KMS-11 (cell line): ENCODE measurements at regions not wholly inside any gene's neighbourhood (a gene's known extent, or its start where the extent isn't known, plus 50 kb on each side); places are given as distances from the start of the nearest gene placed in this dataset.

ENCODE experiments used
- H2AFZ ChIP-seq: fragments of 200-600 bp; sonication (generic); 2 replicates; pipeline ENCODE4 v1.6.1; 2016; ENCODE audit warnings: antibody characterized with exemption, mixed run types, low read depth
- H3K27ac ChIP-seq: fragments of 200-600 bp; sonication (generic); 2 replicates; pipeline ENCODE4 v1.6.1; 2016; ENCODE audit warnings: mild to moderate bottlenecking, mixed run types
- H3K27me3 ChIP-seq: fragments of 200-600 bp; sonication (generic); 2 replicates; pipeline ENCODE4 v1.6.1; 2017; ENCODE audit warnings: mild to moderate bottlenecking, low read depth, mixed run types, moderate library complexity; ENCODE audit not compliant: insufficient read depth
- H3K36me3 ChIP-seq: fragments of 200-600 bp; sonication (generic); 2 replicates; pipeline ENCODE4 v1.6.1; 2017; ENCODE audit warnings: mild to moderate bottlenecking, mixed run types; ENCODE audit not compliant: insufficient read depth
- H3K4me1 ChIP-seq: fragments of 200-600 bp; sonication (generic); 2 replicates; pipeline ENCODE4 v1.6.1; 2016; ENCODE audit warnings: mild to moderate bottlenecking, low read depth, mixed run types; ENCODE audit not compliant: poor library complexity, severe bottlenecking
- H3K4me2 ChIP-seq: fragments of 200-600 bp; sonication (generic); 2 replicates; pipeline ENCODE4 v1.7.0; 2016; ENCODE audit warnings: mild to moderate bottlenecking, mixed run types
- H3K4me3 ChIP-seq: fragments of 200-600 bp; sonication (generic); IDR thresholded peaks from 2 replicates; pipeline ENCODE4 v1.6.1; 2017; ENCODE audit warnings: low read depth, low read length, mixed read lengths; ENCODE audit not compliant: insufficient read depth
- H3K79me2 ChIP-seq: fragments of 200-600 bp; sonication (generic); 2 replicates; pipeline ENCODE4 v1.6.1; 2016; ENCODE audit warnings: low read depth, mixed run types; ENCODE audit not compliant: insufficient read depth
- H3K9ac ChIP-seq: fragments of 200-600 bp; sonication (generic); 2 replicates; pipeline ENCODE4 v1.6.1; 2016; ENCODE audit warnings: mild to moderate bottlenecking, mixed run types
- H4K20me1 ChIP-seq: fragments of 200-600 bp; sonication (generic); 2 replicates; pipeline ENCODE4 v1.6.1; 2016; ENCODE audit warnings: mild to moderate bottlenecking, mixed run types; ENCODE audit not compliant: insufficient read depth
- TF ChIP-seq, protein P1 (sequence below): fragments of 200-600 bp; sonication (generic); conservative IDR thresholded peaks from 2 replicates; pipeline ENCODE4 v1.6.1; 2017; ENCODE audit warnings: low read depth, mild to moderate bottlenecking, antibody characterized with exemption, low read length, moderate library complexity, mixed read lengths

DNA sequence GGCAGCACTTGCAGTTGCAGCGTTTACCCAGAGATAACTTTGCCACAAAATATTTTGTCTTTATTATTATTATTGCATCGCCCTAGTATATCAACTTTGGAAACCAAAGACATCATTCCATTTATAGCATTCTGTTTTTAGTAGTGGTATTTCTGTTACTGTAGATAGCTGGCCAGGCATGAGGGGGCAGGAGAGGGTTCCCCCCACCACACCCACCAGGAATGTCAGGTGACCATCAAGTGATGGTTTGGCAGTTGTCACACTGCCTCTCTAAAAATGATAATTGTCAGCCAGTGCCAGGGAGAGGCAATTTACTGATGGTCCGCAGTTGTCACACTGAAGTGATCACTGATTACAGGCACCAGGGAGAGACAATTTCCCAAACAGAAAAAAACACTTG is 135.6 kb downstream of the TSEN15 start:
- Histone ChIP-seq H3K4me1 (no peaks in the 10 kb centered on the region), H2AFZ (no peak overlapping the region), H3K4me3 (no peak overlapping the region), H3K4me2 (no peak overlapping the region), H3K9ac (no peak overlapping the region), H3K36me3 (no peaks in the 10 kb centered on the region), H4K20me1 (no peaks in the 10 kb centered on the region), H3K27me3 (no peaks in the 10 kb centered on the region), H3K27ac (no peak overlapping the region), H3K79me2 (no peaks in the 10 kb centered on the region)
- TF ChIP-seq, protein P1, sequence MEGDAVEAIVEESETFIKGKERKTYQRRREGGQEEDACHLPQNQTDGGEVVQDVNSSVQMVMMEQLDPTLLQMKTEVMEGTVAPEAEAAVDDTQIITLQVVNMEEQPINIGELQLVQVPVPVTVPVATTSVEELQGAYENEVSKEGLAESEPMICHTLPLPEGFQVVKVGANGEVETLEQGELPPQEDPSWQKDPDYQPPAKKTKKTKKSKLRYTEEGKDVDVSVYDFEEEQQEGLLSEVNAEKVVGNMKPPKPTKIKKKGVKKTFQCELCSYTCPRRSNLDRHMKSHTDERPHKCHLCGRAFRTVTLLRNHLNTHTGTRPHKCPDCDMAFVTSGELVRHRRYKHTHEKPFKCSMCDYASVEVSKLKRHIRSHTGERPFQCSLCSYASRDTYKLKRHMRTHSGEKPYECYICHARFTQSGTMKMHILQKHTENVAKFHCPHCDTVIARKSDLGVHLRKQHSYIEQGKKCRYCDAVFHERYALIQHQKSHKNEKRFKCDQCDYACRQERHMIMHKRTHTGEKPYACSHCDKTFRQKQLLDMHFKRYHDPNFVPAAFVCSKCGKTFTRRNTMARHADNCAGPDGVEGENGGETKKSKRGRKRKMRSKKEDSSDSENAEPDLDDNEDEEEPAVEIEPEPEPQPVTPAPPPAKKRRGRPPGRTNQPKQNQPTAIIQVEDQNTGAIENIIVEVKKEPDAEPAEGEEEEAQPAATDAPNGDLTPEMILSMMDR: no peak

GRCh38 chr1:184188037-184188436 is 136.5 kb downstream of the TSEN15 start:
- Histone ChIP-seq H3K36me3 (no peaks in the 10 kb centered on the region), H4K20me1 (no peaks in the 10 kb centered on the region), H3K79me2 (no peaks in the 10 kb centered on the region), H2AFZ (no peak overlapping the region), H3K9ac (no peak overlapping the region), H3K4me1 (no peaks in the 10 kb centered on the region), H3K27ac (no peak overlapping the region), H3K4me3 (no peak overlapping the region), H3K27me3 (no peaks in the 10 kb centered on the region), H3K4me2 (no peak overlapping the region)
- TF ChIP-seq, protein P1: no peak

- Histone ChIP-seq H3K4me1 (no peaks in the 10 kb centered on the region), H3K79me2 (no peaks in the 10 kb centered on the region), H3K9ac (no peak overlapping the region), H3K36me3 (no peaks in the 10 kb centered on the region), H3K4me3 (no peak overlapping the region), H4K20me1 (no peaks in the 10 kb centered on the region), H3K27me3 (no peaks in the 10 kb centered on the region), H3K4me2 (no peak overlapping the region), H2AFZ (no peak overlapping the region), H3K27ac (no peak overlapping the region)
- TF ChIP-seq, protein P1: no peak
These were observed 137.8 kb downstream of the TSEN15 start for GRCh38 chr1:184189361-184189760.

GRCh38 chr1:184190616-184191015 is 139.1 kb downstream of the TSEN15 start:
- Histone ChIP-seq H3K79me2 (no peaks in the 10 kb centered on the region), H2AFZ (no peak overlapping the region), H3K27me3 (no peaks in the 10 kb centered on the region), H3K4me2 (no peak overlapping the region), H3K9ac (no peak overlapping the region), H3K36me3 (no peaks in the 10 kb centered on the region), H3K27ac (no peak overlapping the region), H4K20me1 (no peaks in the 10 kb centered on the region), H3K4me1 (no peaks in the 10 kb centered on the region), H3K4me3 (no peak overlapping the region)
- TF ChIP-seq, protein P1: no peak
